ENCODE measurements at regions not wholly inside any gene's neighbourhood (a gene's known extent, or its start where the extent isn't known, plus 50 kb on each side); places are given as distances from the start of the nearest gene placed in this dataset.

GRCh38 chr1:87972811-87973210 lies 644.1 kb downstream of the LMO4 start:
- TF ChIP-seq CTCF (conservative IDR thresholded peaks at IDR 0.05; ENCODE audit: low read length) (no peak), EZH2phosphoT487 (IDR thresholded peaks at IDR 0.05; ENCODE audit: borderline replicate concordance, low read depth, low read length) (no peak)

Measured in OCI-LY7 (cell line).